Heart left ventricle (tissue), 16 donors: ENCODE measurements at regions not wholly inside any gene's neighbourhood (a gene's known extent, or its start where the extent isn't known, plus 50 kb on each side); places are given as distances from the start of the nearest gene placed in this dataset.
"Not testable (repeated sequence)": the region's sequence is repeated elsewhere in the genome, so short reads cannot be mapped to it uniquely, and the experiment has no call there.

ENCODE experiments used
- ATAC-seq, 4 donors: fragments of 200-7000 bp; cut with Tn5 transposase; one replicate each; pipeline ENCODE4 v1.9.1; 2020 to 2022; ENCODE audit warnings: moderate library complexity in 4 of 4, mild to moderate bottlenecking in 3 of 4, moderate number of reproducible peaks in 1 of 4
- DNase-seq, 5 donors: peaks; one replicate each; pipeline ENCODE4 v3.0.0-alpha.2; 2020
- H3K27ac ChIP-seq, 12 donors: fragments of 200-600 bp; sonication (generic) in 4 of 12; one replicate each; pipeline versions ENCODE4 v1.5.0 to v1.8.0; 2016 to 2022; ENCODE audit warnings: mild to moderate bottlenecking in 2 of 12
- H3K27me3 ChIP-seq, 9 donors: fragments of 200-600 bp; sonication (generic) in 2 of 9; one replicate each; pipeline versions ENCODE4 v1.5.1 to v1.8.0; 2016 to 2022; ENCODE audit warnings: mild to moderate bottlenecking in 3 of 9
- H3K36me3 ChIP-seq, 9 donors: fragments of 200-600 bp; sonication (generic) in 2 of 9; one replicate each; pipeline versions ENCODE4 v1.5.0 to v1.8.0; 2018 to 2022; ENCODE audit warnings: mild to moderate bottlenecking in 2 of 9
- H3K4me1 ChIP-seq, 12 donors: fragments of 200-600 bp; sonication (generic) in 4 of 12; one replicate each; pipeline versions ENCODE4 v1.5.0 to v1.8.0; 2016 to 2022; ENCODE audit warnings: mild to moderate bottlenecking in 3 of 12
- H3K4me3 ChIP-seq, 12 donors: fragments of 200-600 bp; sonication (generic) in 4 of 12; one replicate each; pipeline versions ENCODE4 v1.5.0 to v1.8.0; 2017 to 2022; ENCODE audit warnings: mild to moderate bottlenecking in 9 of 12, moderate library complexity in 4 of 12
- H3K9me3 ChIP-seq, 12 donors: fragments of 200-600 bp; sonication (generic) in 4 of 12; one replicate each; pipeline versions ENCODE4 v1.5.0 to v1.8.0; 2016 to 2022; ENCODE audit warnings: mild to moderate bottlenecking in 1 of 12
- POLR2A ChIP-seq, 2 donors: fragments of 450-650 bp; IDR thresholded peaks; one replicate each; pipeline ENCODE4 v1.6.1; 2017; ENCODE audit warnings: antibody characterized with exemption in 2 of 2, mild to moderate bottlenecking in 2 of 2, moderate library complexity in 2 of 2
- WGBS, 4 donors: extraction: QIAGEN DNeasy Blood & Tissue Kit in 2 of 4; methylation state at CpG; one replicate each; pipeline versions ENCODE4 v1.1.5 to v1.1.7; 2013 to 2018; 5-methylcytosine and 5-hydroxymethylcytosine counted together
- intact Hi-C, 10 donors: fragments of 100-400 bp; cut with DNase I; formaldehyde crosslinking; loops; one replicate each; pipeline versions ENCODE4 v1.11.1 to v1.14.2; 2022
- TF ChIP-seq, protein P1 (sequence below), 12 donors: fragments of 200-600 bp; sonication (generic) in 4 of 12; IDR thresholded peaks; one replicate each; pipeline versions ENCODE4 v1.5.0 to v1.8.0; 2018 to 2022; ENCODE audit warnings: antibody characterized with exemption in 12 of 12, mild to moderate bottlenecking in 5 of 12
- donor health status: ischemic (EF 13 %, LVEDD 7.1; RV severe dilation, severe dysfunction).
- donor health status: healthy with polysubstance abuse.
- donor health status: DM: no; HTN: yes; CAD: no.
- donor health status: DM: no; HTN: no; CAD: no.
- donor health status: ischemic (EF 25% LVEDD 6.9; RV normal size, moderate dysfunction).
- donor health status: ischemic (EF 25% LVEDD 5.7; RV mildly dilated, moderate dysfunction).
- donor health status: healthy.
- donor health status: DM: yes; HTN: yes; CAD: no.
- donor health status: ischemic (EF 35%, LVEDD 5.7; RV mildly dilated, moderate dysfunction).
- donor health status: nonischemic (EF 11% LVEDD 7.7; RV severe dilation, severe dysfunction).
- donor health status: DM: yes; HTN: yes; CAD: no.
- donor health status: PGD.
- donor health status: ischemic (EF 29% LVEDD 5.4; RV normal size, mild dysfunction).
- donor health status: nonischemic (EF 23%, LVEDD 6.1; RV moderate dilation, normal function).

DNA sequence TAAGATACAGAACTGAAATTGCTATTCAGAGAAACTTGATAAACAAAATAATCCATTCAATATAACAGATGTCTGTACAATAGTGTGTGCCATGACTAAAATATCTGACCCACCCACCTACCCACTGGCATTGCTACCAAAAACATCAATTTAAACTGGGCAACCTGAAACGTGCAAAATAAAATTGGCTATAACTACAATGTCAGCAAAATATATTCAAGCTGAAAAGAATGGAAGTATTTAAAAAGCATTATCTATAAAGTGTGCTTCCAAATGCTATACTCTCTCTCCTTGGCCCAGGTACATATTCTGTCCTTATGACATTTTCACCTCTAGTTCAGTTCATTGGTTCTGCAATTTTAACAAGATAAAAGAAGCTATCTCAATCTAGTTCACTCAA, 379.6 kb upstream of the ATP11B start:
- intact Hi-C loops: no loop called here
- TF ChIP-seq POLR2A (IDR thresholded peaks at IDR 0.05): no peak
- TF ChIP-seq, protein P1, sequence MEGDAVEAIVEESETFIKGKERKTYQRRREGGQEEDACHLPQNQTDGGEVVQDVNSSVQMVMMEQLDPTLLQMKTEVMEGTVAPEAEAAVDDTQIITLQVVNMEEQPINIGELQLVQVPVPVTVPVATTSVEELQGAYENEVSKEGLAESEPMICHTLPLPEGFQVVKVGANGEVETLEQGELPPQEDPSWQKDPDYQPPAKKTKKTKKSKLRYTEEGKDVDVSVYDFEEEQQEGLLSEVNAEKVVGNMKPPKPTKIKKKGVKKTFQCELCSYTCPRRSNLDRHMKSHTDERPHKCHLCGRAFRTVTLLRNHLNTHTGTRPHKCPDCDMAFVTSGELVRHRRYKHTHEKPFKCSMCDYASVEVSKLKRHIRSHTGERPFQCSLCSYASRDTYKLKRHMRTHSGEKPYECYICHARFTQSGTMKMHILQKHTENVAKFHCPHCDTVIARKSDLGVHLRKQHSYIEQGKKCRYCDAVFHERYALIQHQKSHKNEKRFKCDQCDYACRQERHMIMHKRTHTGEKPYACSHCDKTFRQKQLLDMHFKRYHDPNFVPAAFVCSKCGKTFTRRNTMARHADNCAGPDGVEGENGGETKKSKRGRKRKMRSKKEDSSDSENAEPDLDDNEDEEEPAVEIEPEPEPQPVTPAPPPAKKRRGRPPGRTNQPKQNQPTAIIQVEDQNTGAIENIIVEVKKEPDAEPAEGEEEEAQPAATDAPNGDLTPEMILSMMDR (IDR thresholded peaks at IDR 0.05): no peak
- ATAC-seq (no peak), DNase-seq (no peak)
- WGBS, 4 donors: 54 to 72% (median 58%) methylated on average over 1 of the region's 1 CpG
- Histone ChIP-seq H3K36me3 (no peaks in the 10 kb centered on the region), H3K4me1 (no peaks in the 10 kb centered on the region), H3K4me3 (no peak overlapping the region), H3K27ac (no peak overlapping the region), H3K9me3 (no peaks in the 10 kb centered on the region), H3K27me3 (no peaks in the 10 kb centered on the region)

DNA sequence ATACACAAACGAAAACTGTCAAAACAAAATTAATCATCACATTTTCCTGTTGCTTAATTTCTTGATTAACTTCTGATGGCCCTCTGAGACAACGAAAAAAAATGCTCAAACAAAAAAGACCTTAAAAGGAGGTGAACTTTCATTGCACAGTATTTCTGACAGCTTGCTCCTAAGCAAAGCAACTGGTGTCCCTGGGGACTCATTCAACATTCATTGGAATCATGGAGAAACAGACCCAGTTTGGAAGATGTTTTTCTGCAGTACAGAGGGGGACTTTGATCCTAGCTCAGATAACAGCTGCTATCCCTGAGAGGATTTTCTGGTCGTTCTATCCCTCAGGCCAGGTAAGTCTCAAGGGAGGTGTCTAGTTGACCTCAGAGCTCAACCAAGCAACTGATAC, 378.7 kb upstream of the ATP11B start:
- Histone ChIP-seq H3K36me3 (no peaks in the 10 kb centered on the region), H3K27me3 (no peaks in the 10 kb centered on the region), H3K27ac (no peak overlapping the region), H3K4me1 (no peaks in the 10 kb centered on the region), H3K9me3 (no peaks in the 10 kb centered on the region), H3K4me3 (no peak overlapping the region)
- DNase-seq (no peak), ATAC-seq (no peak)
- WGBS, 4 donors: 29 to 36% (median 31%) methylated on average over 3 of the region's 3 CpGs
- TF ChIP-seq POLR2A (IDR thresholded peaks at IDR 0.05): no peak
- intact Hi-C loops: no loop called here

DNA sequence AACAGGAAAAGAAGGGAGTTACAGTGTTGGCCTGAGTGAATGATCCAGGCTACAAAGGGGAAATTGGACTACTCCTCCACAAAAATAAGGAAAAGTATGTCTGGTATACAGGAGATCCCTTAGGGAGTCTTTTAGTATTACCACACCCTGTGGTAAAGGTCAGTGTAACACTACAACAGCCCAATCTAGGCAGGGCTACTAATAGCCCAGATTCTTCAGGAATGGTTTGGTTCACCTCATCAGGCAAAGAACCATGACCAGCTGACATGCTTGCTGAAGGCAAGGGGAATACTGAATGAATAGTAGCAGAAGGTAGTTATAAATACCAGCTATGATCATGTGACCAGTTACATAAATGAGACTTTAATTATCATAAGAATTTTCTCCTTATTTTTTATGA, 372.6 kb upstream of the ATP11B start:
- no peak overlapping the region for H3K27ac ChIP-seq
- no peaks in the 10 kb centered on the region for H3K36me3 ChIP-seq
- no peak for ATAC-seq
- no peaks in the 10 kb centered on the region for H3K4me1 ChIP-seq
- H3K4me3 ChIP-seq: no peak overlapping the region
- H3K27me3 ChIP-seq: no peaks in the 10 kb centered on the region
- intact Hi-C loops: no loop called here
- H3K9me3 ChIP-seq: no peaks in the 10 kb centered on the region
- DNase-seq: no peak
- no peak for TF ChIP-seq POLR2A (IDR thresholded peaks at IDR 0.05)
- TF ChIP-seq, protein P1 (IDR thresholded peaks at IDR 0.05): no peak

DNA sequence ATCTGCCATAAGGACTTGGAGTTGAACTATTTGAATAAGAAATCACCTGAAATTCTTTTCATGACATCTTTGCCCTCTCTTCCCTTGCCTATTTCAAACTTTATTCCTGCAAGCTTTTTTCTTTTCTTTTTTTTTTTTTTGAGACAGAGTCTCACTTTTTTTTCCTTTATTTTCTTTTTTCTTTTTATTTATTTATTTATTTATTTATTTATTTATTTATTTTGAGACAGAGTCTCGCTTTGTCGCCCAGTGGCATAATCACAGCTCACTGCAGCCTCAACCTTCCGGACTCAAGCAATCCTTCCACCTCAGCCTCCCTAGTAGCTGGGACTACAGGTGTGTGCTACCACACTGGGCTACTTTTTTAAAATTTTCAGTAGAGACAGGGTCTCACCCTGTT, 369.3 kb upstream of the ATP11B start:
- DNase-seq (no peak), ATAC-seq (no peak)
- H3K27ac ChIP-seq: no peak overlapping the region
- WGBS, 4 donors: 88 to 97% (median 95%) methylated on average over 3 of the region's 3 CpGs
- TF ChIP-seq, protein P1 (IDR thresholded peaks at IDR 0.05): no peak
- TF ChIP-seq POLR2A (IDR thresholded peaks at IDR 0.05): no peak
- H3K9me3 ChIP-seq: no peaks in the 10 kb centered on the region
- no peaks in the 10 kb centered on the region for H3K4me1 ChIP-seq
- H3K36me3 ChIP-seq: no peaks in the 10 kb centered on the region
- no peaks in the 10 kb centered on the region for H3K27me3 ChIP-seq
- intact Hi-C loops: no loop called here
- H3K4me3 ChIP-seq: no peak overlapping the region

DNA sequence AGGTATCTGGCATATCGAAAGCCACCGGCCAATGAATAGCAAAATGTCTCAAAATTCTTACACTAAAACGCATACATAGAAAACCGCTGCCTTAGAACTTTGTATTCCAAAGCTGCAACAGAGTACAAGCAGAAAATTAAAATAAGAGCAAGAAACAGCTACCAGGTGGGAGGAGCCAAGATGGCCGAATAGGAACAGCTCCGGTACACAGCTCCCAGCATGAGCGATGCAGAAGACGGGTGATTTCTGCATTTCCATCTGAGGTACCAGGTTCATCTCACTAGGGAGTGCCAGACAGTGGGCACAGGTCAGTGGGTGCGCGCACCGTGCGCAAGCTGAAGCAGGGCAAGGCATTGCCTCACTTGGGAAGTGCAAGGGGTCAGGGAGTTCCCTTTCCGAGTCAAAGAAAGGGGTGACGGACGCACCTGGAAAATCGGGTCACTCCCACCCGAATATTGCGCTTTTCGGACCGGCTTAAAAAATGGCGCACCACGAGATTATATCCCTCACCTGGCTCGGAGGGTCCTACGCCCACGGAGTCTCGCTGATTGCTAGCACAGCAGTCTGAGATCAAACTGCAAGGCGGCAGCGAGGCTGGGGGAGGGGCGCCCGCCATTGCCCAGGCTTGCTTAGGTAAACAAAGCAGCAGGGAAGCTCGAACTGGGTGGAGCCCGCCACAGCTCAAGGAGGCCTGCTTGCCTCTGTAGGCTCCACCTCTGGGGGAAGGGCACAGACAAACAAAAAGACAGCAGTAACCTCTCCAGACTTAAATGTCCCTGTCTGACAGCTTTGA, 367.2 kb upstream of the ATP11B start:
- H3K9me3 ChIP-seq, H3K27me3 ChIP-seq, intact Hi-C loops, H3K4me3 ChIP-seq, H3K27ac ChIP-seq, H3K36me3 ChIP-seq, ATAC-seq, DNase-seq, H3K4me1 ChIP-seq: not testable (repeated sequence)
- WGBS, 4 donors: 72 to 88% (median 79%) methylated on average over 26 to 31 of the region's 32 CpGs

DNA sequence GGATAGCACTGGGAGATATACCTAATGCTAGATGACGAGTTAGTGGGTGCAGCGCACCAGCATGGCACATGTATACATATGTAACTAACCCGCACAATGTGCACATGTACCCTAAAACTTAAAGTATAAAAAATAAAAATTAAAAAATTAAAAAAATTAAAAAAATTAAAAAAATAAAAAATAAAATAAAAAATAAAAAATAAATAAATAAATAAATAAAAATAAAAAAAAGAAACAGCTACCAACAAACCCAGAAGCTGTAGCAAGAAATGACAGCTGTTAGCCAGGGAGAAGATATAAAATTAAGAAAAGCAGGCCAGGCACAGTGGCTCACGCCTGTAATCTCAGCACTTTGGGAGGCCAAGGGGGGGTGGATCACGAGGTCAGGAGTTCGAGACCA, 361.3 kb upstream of the ATP11B start:
- H3K27ac ChIP-seq, intact Hi-C loops, ATAC-seq, H3K27me3 ChIP-seq, H3K36me3 ChIP-seq, H3K9me3 ChIP-seq, DNase-seq, H3K4me3 ChIP-seq, H3K4me1 ChIP-seq: not testable (repeated sequence)
- WGBS, 4 donors: 87 to 92% (median 89%) methylated on average over 6 of the region's 6 CpGs
